Liver (tissue), 3 donors: ENCODE measurements at regions not wholly inside any gene's neighbourhood (a gene's known extent, or its start where the extent isn't known, plus 50 kb on each side); places are given as distances from the start of the nearest gene placed in this dataset.

Experiments
- GABPA ChIP-seq, 2 donors: IDR thresholded peaks in 1 of 2; conservative IDR thresholded peaks in 1 of 2; 2 replicates each; pipeline ENCODE4 v1.6.1; 2016; ENCODE audit warnings: antibody characterized with exemption in 2 of 2, mild to moderate bottlenecking in 1 of 2, moderate library complexity in 1 of 2
- HNF4A ChIP-seq, 2 donors: conservative IDR thresholded peaks; 2 replicates each; pipeline ENCODE4 v1.6.1; 2016; ENCODE audit warnings: antibody characterized with exemption in 2 of 2, mild to moderate bottlenecking in 2 of 2
- HNF4G ChIP-seq: IDR thresholded peaks from 2 replicates; pipeline ENCODE4 v1.6.1; 2016; ENCODE audit warnings: antibody characterized with exemption
- JUND ChIP-seq, 2 donors: IDR thresholded peaks; 2 replicates each; pipeline ENCODE4 v1.6.1; 2016; ENCODE audit warnings: antibody characterized with exemption in 2 of 2
- NR2F2 ChIP-seq: IDR thresholded peaks from 2 replicates; pipeline ENCODE4 v1.6.1; 2016; ENCODE audit warnings: antibody characterized with exemption
- RAD21 ChIP-seq, 2 donors: IDR thresholded peaks; 2 replicates each; pipeline ENCODE4 v1.6.1; 2016; ENCODE audit warnings: antibody characterized with exemption in 2 of 2, mild to moderate bottlenecking in 2 of 2
- RXRA ChIP-seq, 2 donors: IDR thresholded peaks; 2 replicates each; pipeline ENCODE4 v1.6.1; 2017 to 2018; ENCODE audit warnings: antibody characterized with exemption in 2 of 2, mild to moderate bottlenecking in 1 of 2
- SP1 ChIP-seq: IDR thresholded peaks from 2 replicates; pipeline ENCODE4 v1.6.1; 2018; ENCODE audit warnings: antibody characterized with exemption, mild to moderate bottlenecking
- TAF1 ChIP-seq: conservative IDR thresholded peaks from 2 replicates; pipeline ENCODE4 v1.6.1; 2016; ENCODE audit warnings: antibody characterized with exemption, mild to moderate bottlenecking
- YY1 ChIP-seq: IDR thresholded peaks from 2 replicates; pipeline ENCODE4 v1.6.1; 2016; ENCODE audit warnings: antibody characterized with exemption, mild to moderate bottlenecking
- TF ChIP-seq, protein P1 (sequence below): fragments of 150-350 bp; IDR thresholded peaks from 2 replicates; pipeline ENCODE4 v1.5.1; 2017; ENCODE audit warnings: improper control_type of control experiment, low read depth, low read length; ENCODE audit not compliant: missing input control
- TF ChIP-seq, protein P2 (sequence below): IDR thresholded peaks from 2 replicates; pipeline ENCODE4 v1.6.1; 2016; ENCODE audit warnings: antibody characterized with exemption
- TF ChIP-seq, protein P3 (sequence below): IDR thresholded peaks from 2 replicates; pipeline ENCODE4 v1.6.1; 2016; ENCODE audit warnings: antibody characterized with exemption
- TF ChIP-seq, protein P4 (sequence below): IDR thresholded peaks from 2 replicates; pipeline ENCODE4 v1.6.1; 2016; ENCODE audit warnings: antibody characterized with exemption, mild to moderate bottlenecking
- donor health status: healthy.
- donor health status: healthy.

DNA sequence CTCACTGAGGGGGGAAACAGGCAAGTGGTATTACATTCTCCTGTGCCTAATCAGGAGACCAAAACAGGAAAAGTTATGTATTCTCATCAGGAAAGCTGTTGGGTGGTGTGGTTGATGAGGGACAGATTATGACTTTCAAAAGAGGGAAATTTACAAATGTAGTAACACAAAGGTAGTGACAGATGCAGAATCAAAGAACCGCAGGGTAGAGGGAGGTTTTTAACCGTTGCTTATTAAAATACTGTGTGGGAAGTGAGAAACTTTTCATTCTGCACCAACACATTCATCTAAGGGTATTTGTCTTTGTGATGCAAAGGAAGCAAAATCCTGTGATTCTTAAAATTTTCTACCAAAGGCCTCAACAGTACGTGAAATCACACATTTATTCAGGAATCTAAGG, 288.2 kb upstream of the MAN1A1 start:
- TF ChIP-seq GABPA (IDR thresholded peaks at IDR 0.05 in 1 of 2, conservative IDR thresholded peaks at IDR 0.05 in 1 of 2), result no peak
- TF ChIP-seq, protein P1, sequence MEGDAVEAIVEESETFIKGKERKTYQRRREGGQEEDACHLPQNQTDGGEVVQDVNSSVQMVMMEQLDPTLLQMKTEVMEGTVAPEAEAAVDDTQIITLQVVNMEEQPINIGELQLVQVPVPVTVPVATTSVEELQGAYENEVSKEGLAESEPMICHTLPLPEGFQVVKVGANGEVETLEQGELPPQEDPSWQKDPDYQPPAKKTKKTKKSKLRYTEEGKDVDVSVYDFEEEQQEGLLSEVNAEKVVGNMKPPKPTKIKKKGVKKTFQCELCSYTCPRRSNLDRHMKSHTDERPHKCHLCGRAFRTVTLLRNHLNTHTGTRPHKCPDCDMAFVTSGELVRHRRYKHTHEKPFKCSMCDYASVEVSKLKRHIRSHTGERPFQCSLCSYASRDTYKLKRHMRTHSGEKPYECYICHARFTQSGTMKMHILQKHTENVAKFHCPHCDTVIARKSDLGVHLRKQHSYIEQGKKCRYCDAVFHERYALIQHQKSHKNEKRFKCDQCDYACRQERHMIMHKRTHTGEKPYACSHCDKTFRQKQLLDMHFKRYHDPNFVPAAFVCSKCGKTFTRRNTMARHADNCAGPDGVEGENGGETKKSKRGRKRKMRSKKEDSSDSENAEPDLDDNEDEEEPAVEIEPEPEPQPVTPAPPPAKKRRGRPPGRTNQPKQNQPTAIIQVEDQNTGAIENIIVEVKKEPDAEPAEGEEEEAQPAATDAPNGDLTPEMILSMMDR, result no peak
- TF ChIP-seq RAD21 (IDR thresholded peaks at IDR 0.05), result no peak
- TF ChIP-seq TAF1, result no peak
- TF ChIP-seq YY1, result no peak
- TF ChIP-seq NR2F2, result no peak
- TF ChIP-seq, protein P2, sequence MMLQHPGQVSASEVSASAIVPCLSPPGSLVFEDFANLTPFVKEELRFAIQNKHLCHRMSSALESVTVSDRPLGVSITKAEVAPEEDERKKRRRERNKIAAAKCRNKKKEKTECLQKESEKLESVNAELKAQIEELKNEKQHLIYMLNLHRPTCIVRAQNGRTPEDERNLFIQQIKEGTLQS, result no peak
- no peak for TF ChIP-seq HNF4G
- TF ChIP-seq SP1, result no peak
- TF ChIP-seq HNF4A (conservative IDR thresholded peaks at IDR 0.05), result no peak
- TF ChIP-seq, protein P3, sequence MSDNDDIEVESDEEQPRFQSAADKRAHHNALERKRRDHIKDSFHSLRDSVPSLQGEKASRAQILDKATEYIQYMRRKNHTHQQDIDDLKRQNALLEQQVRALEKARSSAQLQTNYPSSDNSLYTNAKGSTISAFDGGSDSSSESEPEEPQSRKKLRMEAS, result no peak
- no peak for TF ChIP-seq JUND (IDR thresholded peaks at IDR 0.05)
- TF ChIP-seq, protein P4, sequence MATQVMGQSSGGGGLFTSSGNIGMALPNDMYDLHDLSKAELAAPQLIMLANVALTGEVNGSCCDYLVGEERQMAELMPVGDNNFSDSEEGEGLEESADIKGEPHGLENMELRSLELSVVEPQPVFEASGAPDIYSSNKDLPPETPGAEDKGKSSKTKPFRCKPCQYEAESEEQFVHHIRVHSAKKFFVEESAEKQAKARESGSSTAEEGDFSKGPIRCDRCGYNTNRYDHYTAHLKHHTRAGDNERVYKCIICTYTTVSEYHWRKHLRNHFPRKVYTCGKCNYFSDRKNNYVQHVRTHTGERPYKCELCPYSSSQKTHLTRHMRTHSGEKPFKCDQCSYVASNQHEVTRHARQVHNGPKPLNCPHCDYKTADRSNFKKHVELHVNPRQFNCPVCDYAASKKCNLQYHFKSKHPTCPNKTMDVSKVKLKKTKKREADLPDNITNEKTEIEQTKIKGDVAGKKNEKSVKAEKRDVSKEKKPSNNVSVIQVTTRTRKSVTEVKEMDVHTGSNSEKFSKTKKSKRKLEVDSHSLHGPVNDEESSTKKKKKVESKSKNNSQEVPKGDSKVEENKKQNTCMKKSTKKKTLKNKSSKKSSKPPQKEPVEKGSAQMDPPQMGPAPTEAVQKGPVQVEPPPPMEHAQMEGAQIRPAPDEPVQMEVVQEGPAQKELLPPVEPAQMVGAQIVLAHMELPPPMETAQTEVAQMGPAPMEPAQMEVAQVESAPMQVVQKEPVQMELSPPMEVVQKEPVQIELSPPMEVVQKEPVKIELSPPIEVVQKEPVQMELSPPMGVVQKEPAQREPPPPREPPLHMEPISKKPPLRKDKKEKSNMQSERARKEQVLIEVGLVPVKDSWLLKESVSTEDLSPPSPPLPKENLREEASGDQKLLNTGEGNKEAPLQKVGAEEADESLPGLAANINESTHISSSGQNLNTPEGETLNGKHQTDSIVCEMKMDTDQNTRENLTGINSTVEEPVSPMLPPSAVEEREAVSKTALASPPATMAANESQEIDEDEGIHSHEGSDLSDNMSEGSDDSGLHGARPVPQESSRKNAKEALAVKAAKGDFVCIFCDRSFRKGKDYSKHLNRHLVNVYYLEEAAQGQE, result no peak
- TF ChIP-seq RXRA (IDR thresholded peaks at IDR 0.05), result no peak
